Breast epithelium (tissue), 4 donors: ENCODE measurements at regions not wholly inside any gene's neighbourhood (a gene's known extent, or its start where the extent isn't known, plus 50 kb on each side); places are given as distances from the start of the nearest gene placed in this dataset.

Experiments used
- DNase-seq, 2 donors: peaks; one replicate each; pipeline ENCODE4 v3.0.0-alpha.2; 2019; ENCODE audit warnings: low spot score in 2 of 2
- H3K27ac ChIP-seq, 2 donors: fragments of 200-600 bp; sonication (generic) in 1 of 2; one replicate each; pipeline ENCODE4 v1.5.1; 2016 to 2019; ENCODE audit warnings: mild to moderate bottlenecking in 1 of 2
- H3K27me3 ChIP-seq, 2 donors: fragments of 200-600 bp; sonication (generic) in 1 of 2; one replicate each; pipeline versions ENCODE4 v1.5.1 to v1.6.0; 2017 to 2019; ENCODE audit warnings: control low read depth in 1 of 2, mild to moderate bottlenecking in 1 of 2
- H3K36me3 ChIP-seq: fragments of 200-600 bp; one replicate; pipeline ENCODE4 v1.5.1; 2019
- H3K4me1 ChIP-seq, 2 donors: fragments of 200-600 bp; sonication (generic); one replicate each; pipeline ENCODE4 v1.5.1; 2016 to 2019; ENCODE audit warnings: control low read depth in 1 of 2
- H3K4me3 ChIP-seq, 3 donors: fragments of 200-600 bp; sonication (generic); 1 replicate in 2 of 3; 2 replicates in 1 of 3; pipeline ENCODE4 v1.5.1; 2016 to 2019; ENCODE audit warnings: mild to moderate bottlenecking in 3 of 3, moderate library complexity in 2 of 3
- H3K9me3 ChIP-seq, 2 donors: fragments of 200-600 bp; sonication (generic) in 1 of 2; one replicate each; pipeline ENCODE4 v1.5.1; 2016 to 2019; ENCODE audit warnings: control low read depth in 1 of 2
- POLR2A ChIP-seq: fragments of 450-650 bp; IDR thresholded peaks from one replicate; pipeline ENCODE4 v1.6.1; 2016; ENCODE audit warnings: antibody characterized with exemption, mild to moderate bottlenecking, moderate library complexity
- POLR2AphosphoS5 ChIP-seq, 3 donors: sonication (generic); formaldehyde crosslinking; IDR thresholded peaks; one replicate each; pipeline ENCODE4 v1.6.1; 2017; ENCODE audit warnings: antibody characterized with exemption in 3 of 3
- intact Hi-C: fragments of 100-400 bp; cut with DNase I; formaldehyde crosslinking; loops from one replicate; pipeline ENCODE4 v1.15.1; 2023; ENCODE audit warnings: low total_unique reads
- TF ChIP-seq, protein P1 (sequence below), 3 donors: fragments of 450-650 bp; IDR thresholded peaks; one replicate each; pipeline ENCODE4 v1.5.1; 2016 to 2017; ENCODE audit warnings: antibody characterized with exemption in 3 of 3, mild to moderate bottlenecking in 3 of 3, moderate library complexity in 3 of 3

DNA sequence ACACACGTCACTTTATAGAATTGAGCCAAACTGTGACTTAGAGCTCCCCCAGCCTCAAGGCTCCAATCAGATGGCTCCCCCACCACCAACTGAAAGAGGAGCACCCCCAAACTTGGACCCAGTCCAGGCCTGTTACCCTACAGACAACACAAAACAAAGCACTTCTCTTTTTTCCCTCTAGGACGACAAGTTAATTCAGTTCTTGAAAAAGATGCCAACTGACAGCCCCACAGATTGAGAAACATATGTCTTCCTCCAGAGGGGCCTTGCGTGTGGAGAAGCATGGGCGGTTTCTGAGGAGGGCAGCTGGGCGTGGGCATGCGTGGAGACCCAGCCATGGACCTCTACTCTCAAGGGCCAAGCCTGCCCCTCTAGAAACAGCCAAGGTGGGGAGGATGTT, 229.5 kb downstream of the SHQ1 start:
- H3K4me1 ChIP-seq: no peaks in the 10 kb centered on the region
- intact Hi-C loops: no loop called here
- no peaks in the 10 kb centered on the region for H3K27me3 ChIP-seq
- no peak overlapping the region for H3K27ac ChIP-seq
- H3K36me3 ChIP-seq: no peaks in the 10 kb centered on the region
- DNase-seq: no peak
- TF ChIP-seq, protein P1, sequence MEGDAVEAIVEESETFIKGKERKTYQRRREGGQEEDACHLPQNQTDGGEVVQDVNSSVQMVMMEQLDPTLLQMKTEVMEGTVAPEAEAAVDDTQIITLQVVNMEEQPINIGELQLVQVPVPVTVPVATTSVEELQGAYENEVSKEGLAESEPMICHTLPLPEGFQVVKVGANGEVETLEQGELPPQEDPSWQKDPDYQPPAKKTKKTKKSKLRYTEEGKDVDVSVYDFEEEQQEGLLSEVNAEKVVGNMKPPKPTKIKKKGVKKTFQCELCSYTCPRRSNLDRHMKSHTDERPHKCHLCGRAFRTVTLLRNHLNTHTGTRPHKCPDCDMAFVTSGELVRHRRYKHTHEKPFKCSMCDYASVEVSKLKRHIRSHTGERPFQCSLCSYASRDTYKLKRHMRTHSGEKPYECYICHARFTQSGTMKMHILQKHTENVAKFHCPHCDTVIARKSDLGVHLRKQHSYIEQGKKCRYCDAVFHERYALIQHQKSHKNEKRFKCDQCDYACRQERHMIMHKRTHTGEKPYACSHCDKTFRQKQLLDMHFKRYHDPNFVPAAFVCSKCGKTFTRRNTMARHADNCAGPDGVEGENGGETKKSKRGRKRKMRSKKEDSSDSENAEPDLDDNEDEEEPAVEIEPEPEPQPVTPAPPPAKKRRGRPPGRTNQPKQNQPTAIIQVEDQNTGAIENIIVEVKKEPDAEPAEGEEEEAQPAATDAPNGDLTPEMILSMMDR (IDR thresholded peaks at IDR 0.05): no peak
- TF ChIP-seq POLR2A (no peak), POLR2AphosphoS5 (IDR thresholded peaks at IDR 0.05) (no peak)
- peaks cover 0 to 9% of the 10 kb centered on the region in 2 donors for H3K9me3 ChIP-seq
- H3K4me3 ChIP-seq: no peak overlapping the region

DNA sequence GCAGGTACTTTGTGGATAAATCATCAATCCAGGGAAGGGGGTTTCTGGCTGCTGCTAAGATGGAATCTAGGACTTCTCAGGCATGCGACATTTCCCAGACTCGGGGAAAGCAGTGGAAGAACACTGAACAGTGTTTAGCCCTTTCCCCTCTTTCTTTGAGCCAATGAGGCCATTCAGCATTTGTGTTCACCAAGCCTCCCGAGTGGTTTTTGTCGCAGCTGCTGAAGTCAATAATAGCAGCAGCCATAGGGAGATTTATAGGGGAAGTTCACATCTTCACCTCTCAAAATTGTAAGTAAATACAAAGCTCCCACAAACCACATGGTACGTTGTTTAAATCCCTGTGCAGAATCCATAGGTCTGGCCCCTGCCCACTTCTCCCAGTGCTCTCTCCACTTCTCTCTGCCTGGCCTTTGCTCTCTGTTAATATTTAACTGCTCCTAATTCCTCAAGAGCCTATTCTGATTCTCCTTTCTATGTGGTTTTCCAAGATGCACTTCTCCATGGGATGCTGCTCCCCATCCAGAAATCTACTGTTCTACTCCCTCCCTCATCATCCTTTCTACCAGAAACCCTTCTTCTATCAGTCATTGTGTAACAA, 230.7 kb downstream of the SHQ1 start:
- Histone ChIP-seq H3K4me1 (no peaks in the 10 kb centered on the region), H3K27me3 (no peaks in the 10 kb centered on the region), H3K27ac (no peak overlapping the region), H3K4me3 (no peak overlapping the region), H3K36me3 (no peaks in the 10 kb centered on the region), H3K9me3 (peaks cover 0 to 9% of the 10 kb centered on the region in 2 donors)
- TF ChIP-seq POLR2A (no peak), POLR2AphosphoS5 (IDR thresholded peaks at IDR 0.05) (no peak)
- TF ChIP-seq, protein P1 (IDR thresholded peaks at IDR 0.05): no peak
- intact Hi-C loops: no loop called here
- DNase-seq: no peak

DNA sequence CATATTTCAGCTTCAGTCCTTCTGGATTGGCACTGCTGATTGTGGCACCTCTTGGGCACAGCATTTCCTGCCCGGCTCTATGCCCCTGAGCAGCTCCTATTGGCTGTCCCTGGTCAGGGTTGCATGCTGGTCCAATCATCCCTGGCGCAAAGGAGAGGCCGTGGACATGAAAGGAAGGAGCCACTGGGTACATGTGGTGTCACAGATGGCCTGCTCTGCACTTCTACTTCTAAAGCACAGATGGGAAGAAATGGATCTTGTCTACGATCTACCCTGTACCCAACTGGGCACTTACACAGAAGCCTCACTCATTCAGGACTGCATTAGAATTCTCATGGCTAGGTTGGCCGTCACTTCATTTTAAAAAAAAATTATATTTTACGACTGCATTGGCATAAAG, 232.5 kb downstream of the SHQ1 start:
- intact Hi-C loops: no loop called here
- no peak for TF ChIP-seq POLR2A
- no peak for TF ChIP-seq POLR2AphosphoS5 (IDR thresholded peaks at IDR 0.05)
- TF ChIP-seq, protein P1 (IDR thresholded peaks at IDR 0.05): no peak
- DNase-seq: no peak

DNA sequence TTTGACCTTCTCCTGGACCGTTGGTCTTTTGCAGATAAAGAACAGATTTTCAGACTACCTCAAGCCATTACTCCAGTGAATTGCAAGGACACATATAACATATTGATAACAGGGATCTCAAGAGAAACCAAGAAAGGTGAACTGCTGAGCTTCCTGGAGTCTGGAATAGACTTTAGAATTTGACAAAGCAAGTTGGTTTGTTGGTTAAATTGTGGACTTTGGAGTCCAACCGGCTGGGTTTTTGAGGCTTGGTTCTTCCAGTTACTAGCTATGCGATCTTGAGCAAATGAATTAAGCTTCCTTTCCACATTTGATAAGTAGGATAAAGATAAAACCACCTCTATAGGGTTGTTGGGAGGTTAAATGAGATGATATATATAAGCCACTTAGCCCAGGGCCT, 233.1 kb downstream of the SHQ1 start:
- TF ChIP-seq POLR2A (no peak), POLR2AphosphoS5 (IDR thresholded peaks at IDR 0.05) (no peak)
- TF ChIP-seq, protein P1 (IDR thresholded peaks at IDR 0.05): no peak
- Histone ChIP-seq H3K36me3 (no peaks in the 10 kb centered on the region), H3K4me1 (no peaks in the 10 kb centered on the region), H3K4me3 (no peak overlapping the region), H3K9me3 (peaks cover 0 to 9% of the 10 kb centered on the region in 2 donors), H3K27me3 (no peaks in the 10 kb centered on the region), H3K27ac (no peak overlapping the region)
- intact Hi-C loops: no loop called here
- no peak for DNase-seq

More for the DNA sequence above, 232.5 kb downstream of the SHQ1 start:
- Histone ChIP-seq H3K4me1 (no peaks in the 10 kb centered on the region), H3K27me3 (no peaks in the 10 kb centered on the region), H3K9me3 (peaks cover 0 to 9% of the 10 kb centered on the region in 2 donors), H3K4me3 (no peak overlapping the region), H3K36me3 (no peaks in the 10 kb centered on the region), H3K27ac (no peak overlapping the region)

DNA sequence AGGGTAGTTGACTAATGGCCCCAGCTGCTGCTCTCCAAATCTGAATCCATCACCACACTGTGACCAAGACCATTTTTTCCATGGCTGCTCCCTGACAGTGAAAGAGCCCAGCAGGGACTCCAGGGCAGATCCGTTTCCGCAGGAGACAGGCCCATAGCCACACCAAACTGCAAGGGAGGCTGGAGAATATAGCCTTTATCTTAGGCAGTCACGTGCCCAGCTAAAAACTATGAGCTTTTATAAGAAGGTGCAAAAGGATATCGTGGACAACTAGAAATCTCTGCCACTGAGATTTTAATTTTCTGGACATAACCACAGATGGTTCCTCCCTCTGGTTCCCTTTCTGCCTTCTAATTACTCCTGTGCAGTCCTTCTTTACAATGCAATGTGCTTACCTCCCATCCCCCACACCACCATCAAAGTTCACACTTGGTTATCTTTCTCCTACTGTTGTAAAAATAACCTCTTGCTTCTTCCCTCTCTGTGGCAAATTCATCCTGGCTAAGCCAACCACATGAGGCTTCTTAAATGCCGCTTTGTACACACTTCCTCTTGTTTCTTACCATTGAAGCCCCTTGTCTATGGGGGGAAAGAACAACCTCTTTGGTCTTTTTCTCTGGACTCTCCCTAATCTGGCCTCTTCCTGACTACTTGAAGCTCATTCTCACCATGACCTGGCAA, 233.7 kb downstream of the SHQ1 start:
- H3K9me3 ChIP-seq: peaks cover 0 to 9% of the 10 kb centered on the region in 2 donors
- H3K4me3 ChIP-seq: no peak overlapping the region
- no peak overlapping the region for H3K27ac ChIP-seq
- H3K36me3 ChIP-seq: no peaks in the 10 kb centered on the region
- DNase-seq: no peak
- no peaks in the 10 kb centered on the region for H3K4me1 ChIP-seq
- intact Hi-C loops: no loop called here
- H3K27me3 ChIP-seq: no peaks in the 10 kb centered on the region
- TF ChIP-seq POLR2AphosphoS5 (IDR thresholded peaks at IDR 0.05) (no peak), POLR2A (no peak)
